Suprapubic skin (tissue), 3 donors: ENCODE measurements at regions not wholly inside any gene's neighbourhood (a gene's known extent, or its start where the extent isn't known, plus 50 kb on each side); places are given as distances from the start of the nearest gene placed in this dataset.
"Not testable (repeated sequence)": the region's sequence is repeated elsewhere in the genome, so short reads cannot be mapped to it uniquely, and the experiment has no call there.

Experiments used
- CTCF ChIP-seq, 2 donors: fragments of 200-600 bp in 1 of 2; fragments of 450-650 bp in 1 of 2; sonication (generic) in 1 of 2; IDR thresholded peaks; one replicate each; pipeline ENCODE4 v1.5.1; 2016 to 2019; ENCODE audit warnings: antibody characterized with exemption in 2 of 2, mild to moderate bottlenecking in 1 of 2, moderate library complexity in 1 of 2
- EP300 ChIP-seq: sonication (generic); formaldehyde crosslinking; IDR thresholded peaks from one replicate; pipeline ENCODE4 v1.6.1; 2017; ENCODE audit warnings: antibody characterized with exemption
- POLR2A ChIP-seq, 2 donors: fragments of 450-650 bp; IDR thresholded peaks; one replicate each; pipeline ENCODE4 v1.6.1; 2017; ENCODE audit warnings: antibody characterized with exemption in 2 of 2, mild to moderate bottlenecking in 2 of 2, moderate library complexity in 2 of 2

- TF ChIP-seq POLR2A (IDR thresholded peaks at IDR 0.05); CTCF (IDR thresholded peaks at IDR 0.05); EP300: not testable (repeated sequence)
These were observed 172.9 kb upstream of the MBL2 start for GRCh38 chr10:52945521-52945920.
